ENCODE measurements at regions not wholly inside any gene's neighbourhood (a gene's known extent, or its start where the extent isn't known, plus 50 kb on each side); places are given as distances from the start of the nearest gene placed in this dataset.
A peak's percentile ranks its signal among the peaks of the same experiment; 100 is the strongest.

GRCh38 chr16:64047878-64048277, 1074.0 kb downstream of the CDH11 start:
- TF ChIP-seq CTCF (conservative IDR thresholded peaks at IDR 0.05; ENCODE audit: control insufficient read depth, insufficient read depth, low read depth, low read length), result no peak

GRCh38 chr16:64047207-64047606, 1074.7 kb downstream of the CDH11 start:
- no peak overlapping the region for H3K4me3 ChIP-seq (ENCODE audit: control insufficient read depth, low read depth, low read length)
- no peak for TF ChIP-seq CTCF (conservative IDR thresholded peaks at IDR 0.05; ENCODE audit: control insufficient read depth, insufficient read depth, low read depth, low read length)
- DNase-seq (ENCODE audit: low read depth), result no peak

More at GRCh38 chr16:64047878-64048277, 1074.0 kb downstream of the CDH11 start:
- no peak overlapping the region for H3K4me3 ChIP-seq (ENCODE audit: control insufficient read depth, low read depth, low read length)
- no peak for DNase-seq (ENCODE audit: low read depth)

- no peak for TF ChIP-seq CTCF (conservative IDR thresholded peaks at IDR 0.05; ENCODE audit: control insufficient read depth, insufficient read depth, low read depth, low read length)
- DNase-seq (ENCODE audit: low read depth), result no peak
- no peak overlapping the region for H3K4me3 ChIP-seq (ENCODE audit: control insufficient read depth, low read depth, low read length)
Measured at GRCh38 chr16:64035337-64035736, 1086.5 kb downstream of the CDH11 start.

- no peak for DNase-seq (ENCODE audit: low read depth)
- no peak overlapping the region for H3K4me3 ChIP-seq (ENCODE audit: control insufficient read depth, low read depth, low read length)
- no peak for TF ChIP-seq CTCF (conservative IDR thresholded peaks at IDR 0.05; ENCODE audit: control insufficient read depth, insufficient read depth, low read depth, low read length)
Measured at GRCh38 chr16:64019339-64019738, 1102.5 kb downstream of the CDH11 start.

GRCh38 chr16:64017796-64018195, 1104.1 kb downstream of the CDH11 start:
- no peak for TF ChIP-seq CTCF (conservative IDR thresholded peaks at IDR 0.05; ENCODE audit: control insufficient read depth, insufficient read depth, low read depth, low read length)
- no peak overlapping the region for H3K4me3 ChIP-seq (ENCODE audit: control insufficient read depth, low read depth, low read length)
- no peak for DNase-seq (ENCODE audit: low read depth)

GRCh38 chr16:64013856-64014255, 1108.0 kb downstream of the CDH11 start:
- DNase-seq (ENCODE audit: low read depth), result no peak
- no peak overlapping the region for H3K4me3 ChIP-seq (ENCODE audit: control insufficient read depth, low read depth, low read length)
- TF ChIP-seq CTCF (conservative IDR thresholded peaks at IDR 0.05; ENCODE audit: control insufficient read depth, insufficient read depth, low read depth, low read length), result no peak

GRCh38 chr16:64012166-64012565, 1109.7 kb downstream of the CDH11 start:
- H3K4me3 ChIP-seq (ENCODE audit: control insufficient read depth, low read depth, low read length), result no peak overlapping the region
- TF ChIP-seq CTCF (conservative IDR thresholded peaks at IDR 0.05; ENCODE audit: control insufficient read depth, insufficient read depth, low read depth, low read length), result no peak
- DNase-seq (ENCODE audit: low read depth), result peak; percentile 1
